ENCODE measurements at regions not wholly inside any gene's neighbourhood (a gene's known extent, or its start where the extent isn't known, plus 50 kb on each side); places are given as distances from the start of the nearest gene placed in this dataset.

- peak; percentile 82 for ATAC-seq
- no peaks in the 10 kb centered on the region for H3K27me3 Mint-ChIP-seq (ENCODE audit: low read depth)
- H3K36me3 Mint-ChIP-seq: no peaks in the 10 kb centered on the region
- no peak for DNase-seq (ENCODE audit: low spot score)
- peaks cover 48% of the 10 kb centered on the region for H3K4me1 Mint-ChIP-seq
- ChIA-PET CTCF (interaction anchor here (0.6 kb wide), 1 partner anchor 123 kb away, joined by 3 read pairs; no protein-coding TSS in a partner anchor), POLR2A (no interaction called here)
- no peaks in the 10 kb centered on the region for H3K9me3 Mint-ChIP-seq
- no peak for TF ChIP-seq KAT7 (CRISPR knock-in tag; IDR thresholded peaks at IDR 0.05; ENCODE audit: borderline replicate concordance)
- no peak for TF ChIP-seq FOXJ3 (CRISPR knock-in tag; IDR thresholded peaks at IDR 0.05; ENCODE audit: borderline replicate concordance)
- H3K27ac Mint-ChIP-seq: no peak overlapping the region
- no peak overlapping the region for H3K4me3 Mint-ChIP-seq
Observed at GRCh38 chr15:62509395-62509958, 344.4 kb upstream of the C2CD4B start.

GRCh38 chr15:62510791-62511190 is 345.7 kb upstream of the C2CD4B start:
- H3K9me3 Mint-ChIP-seq: no peaks in the 10 kb centered on the region
- H3K36me3 Mint-ChIP-seq: no peaks in the 10 kb centered on the region
- no peaks in the 10 kb centered on the region for H3K27me3 Mint-ChIP-seq (ENCODE audit: low read depth)
- DNase-seq (ENCODE audit: low spot score) (no peak), ATAC-seq (no peak)
- TF ChIP-seq USF2 (CRISPR knock-in tag; IDR thresholded peaks at IDR 0.05) (no peak), SMAD4 (CRISPR knock-in tag; IDR thresholded peaks at IDR 0.05) (no peak), ATF2 (CRISPR knock-in tag; IDR thresholded peaks at IDR 0.05; ENCODE audit: borderline replicate concordance, low read depth) (no peak), ZSCAN18 (CRISPR knock-in tag; IDR thresholded peaks at IDR 0.05) (no peak), ZNF317 (CRISPR knock-in tag; IDR thresholded peaks at IDR 0.05; ENCODE audit: borderline replicate concordance, low read depth) (no peak), USF1 (CRISPR knock-in tag; IDR thresholded peaks at IDR 0.05) (no peak), E2F5 (CRISPR knock-in tag; IDR thresholded peaks at IDR 0.05) (no peak), MAX (CRISPR knock-in tag; IDR thresholded peaks at IDR 0.05) (no peak), FOXP1 (CRISPR knock-in tag; IDR thresholded peaks at IDR 0.05; ENCODE audit: borderline replicate concordance) (no peak), RELA (CRISPR knock-in tag; IDR thresholded peaks at IDR 0.05; ENCODE audit: borderline replicate concordance) (no peak), NFE2L1 (CRISPR knock-in tag; IDR thresholded peaks at IDR 0.05) (no peak), ESRRA (CRISPR knock-in tag; IDR thresholded peaks at IDR 0.05; ENCODE audit: borderline replicate concordance) (no peak), CREB1 (CRISPR knock-in tag; IDR thresholded peaks at IDR 0.05) (no peak), PRDM15 (CRISPR knock-in tag; IDR thresholded peaks at IDR 0.05) (no peak), ZNF121 (CRISPR knock-in tag; IDR thresholded peaks at IDR 0.05) (no peak)
- peaks cover 52% of the 10 kb centered on the region for H3K4me1 Mint-ChIP-seq
- ChIA-PET POLR2A (no interaction called here), CTCF (interaction anchor here (0.9 kb wide), 1 partner anchor 39 kb away, joined by 3 read pairs; no protein-coding TSS in a partner anchor)
- H3K4me3 Mint-ChIP-seq: no peak overlapping the region
- no peak overlapping the region for H3K27ac Mint-ChIP-seq
